A549 (cell line): ENCODE measurements at regions not wholly inside any gene's neighbourhood (a gene's known extent, or its start where the extent isn't known, plus 50 kb on each side); places are given as distances from the start of the nearest gene placed in this dataset.

Source experiments
- ATAC-seq, 2 experiments: fragments of 200-7000 bp in 1 of 2; fragments of >200 bp in 1 of 2; cut with Nextera tagmentation in 1 of 2; cut with Tn5 transposase in 1 of 2; 3 replicates each; pipeline versions ENCODE4 v1.8.0 to v1.9.1; 2018 to 2020; ENCODE audit warnings: mild to moderate bottlenecking in 1 of 2, moderate library complexity in 1 of 2
- CTCF ChIA-PET: fragments of 300-600 bp; sonication (Branson Sonifier 250); formaldehyde crosslinking; extraction: SDS; loops from one replicate; lab custom pipeline; 2021; ENCODE audit warnings: antibody characterized with exemption, inconsistent platforms; lab: Yijun Ruan, JAX
- POLR2A ChIA-PET: fragments of 350-600 bp; formaldehyde crosslinking; extraction: SDS; loops from one replicate; lab custom pipeline; 2021; ENCODE audit warnings: antibody characterized with exemption, inconsistent platforms; lab: Yijun Ruan, JAX
- DNase-seq, 2 experiments: peaks; one replicate each; pipeline versions ENCODE4 v3.0.0 to v3.0.0-alpha.2; 2011 to 2016; ENCODE audit warnings: low read depth in 1 of 2, low spot score in 1 of 2
- FAIRE-seq: peaks from 2 replicates; lab custom pipeline; 2011; peaks lifted over from hg19 to GRCh38; lab: Jason Lieb, UNC
- H3K27ac ChIP-seq, 2 experiments: fragments of >200 bp; sonication (Bioruptor Twin); formaldehyde crosslinking; 3 replicates each; pipeline ENCODE4 v1.5.1; 2016 to 2017
- H3K4me1 ChIP-seq: fragments of >200 bp; sonication (Bioruptor Twin); formaldehyde crosslinking; 3 replicates; pipeline ENCODE4 v1.6.1; 2016
- H3K4me2 ChIP-seq: fragments of >200 bp; sonication (Bioruptor Twin); formaldehyde crosslinking; 3 replicates; pipeline ENCODE4 v1.6.1; 2016
- H3K4me3 ChIP-seq: fragments of >200 bp; sonication (Bioruptor Twin); formaldehyde crosslinking; 3 replicates; pipeline ENCODE4 v1.5.1; 2016
- H3K9me3 ChIP-seq: fragments of >200 bp; sonication (Bioruptor Twin); formaldehyde crosslinking; 3 replicates; pipeline ENCODE4 v1.6.1; 2016
- BHLHE40 ChIP-seq: IDR thresholded peaks from 2 replicates; pipeline ENCODE4 v1.6.1; 2012; ENCODE audit warnings: low read depth, low read length, inconsistent platforms
- CHD4 ChIP-seq: fragments of 200-600 bp; sonication (generic); IDR thresholded peaks from 2 replicates; pipeline ENCODE4 v1.6.1; 2016; ENCODE audit warnings: antibody characterized with exemption, mild to moderate bottlenecking, borderline replicate concordance
- FOXS1 ChIP-seq: fragments of 250-450 bp; sonication (Bioruptor Pico); IDR thresholded peaks from 2 replicates; pipeline ENCODE4 v1.5.0; 2020; ENCODE audit warnings: mild to moderate bottlenecking, moderate library complexity
- HOXA7 ChIP-seq: fragments of 250-450 bp; sonication (Bioruptor Pico); IDR thresholded peaks from 2 replicates; pipeline ENCODE4 v1.5.0; 2020; ENCODE audit warnings: mild to moderate bottlenecking, moderate library complexity
- HOXB13 ChIP-seq: fragments of 250-450 bp; sonication (Bioruptor Pico); IDR thresholded peaks from 2 replicates; pipeline ENCODE4 v1.5.0; 2020; ENCODE audit warnings: low read depth, mild to moderate bottlenecking, moderate library complexity
- HOXB5 ChIP-seq: fragments of 250-450 bp; sonication (Bioruptor Pico); IDR thresholded peaks from 2 replicates; pipeline ENCODE4 v1.5.0; 2020; ENCODE audit warnings: mild to moderate bottlenecking, moderate library complexity
- KDM1A ChIP-seq: fragments of 200-600 bp; sonication (generic); IDR thresholded peaks from 2 replicates; pipeline ENCODE4 v1.6.1; 2016; ENCODE audit warnings: low read depth, mild to moderate bottlenecking
- MAX ChIP-seq: IDR thresholded peaks from 2 replicates; pipeline ENCODE4 v1.6.1; 2012
- MAZ ChIP-seq: fragments of 150-350 bp; IDR thresholded peaks from 2 replicates; pipeline ENCODE4 v1.6.1; 2014; ENCODE audit warnings: antibody characterized with exemption, low read depth, low read length, borderline replicate concordance
- NPAS2 ChIP-seq: fragments of 250-450 bp; sonication (Bioruptor Pico); IDR thresholded peaks from 2 replicates; pipeline ENCODE4 v1.8.0; 2022; ENCODE audit warnings: mild to moderate bottlenecking, moderate library complexity, borderline replicate concordance
- PHF8 ChIP-seq: fragments of 200-600 bp; sonication (generic); IDR thresholded peaks from 2 replicates; pipeline ENCODE4 v1.6.1; 2016; ENCODE audit warnings: low read depth, mild to moderate bottlenecking, antibody characterized with exemption, moderate library complexity, borderline replicate concordance
- POLR2A ChIP-seq: IDR thresholded peaks from 2 replicates; pipeline ENCODE4 v1.6.1; 2012; ENCODE audit warnings: mild to moderate bottlenecking, low read length
- POLR2AphosphoS2 ChIP-seq: conservative IDR thresholded peaks from 2 replicates; pipeline ENCODE4 v1.6.1; 2012; ENCODE audit warnings: low read length, improper control_type of control experiment, inconsistent platforms
- RAD21 ChIP-seq, 2 experiments: fragments of >200 bp in 1 of 2; sonication (Bioruptor Twin) in 1 of 2; formaldehyde crosslinking in 1 of 2; IDR thresholded peaks in 1 of 2; conservative IDR thresholded peaks in 1 of 2; 2 replicates in 1 of 2; 3 replicates in 1 of 2; pipeline ENCODE4 v1.6.1; 2012 to 2018; ENCODE audit warnings: inconsistent platforms in 1 of 2
- SREBF2 ChIP-seq: fragments of 450-650 bp; IDR thresholded peaks from 2 replicates; pipeline ENCODE4 v1.6.1; 2014; ENCODE audit warnings: mild to moderate bottlenecking, moderate library complexity
- TFCP2L1 ChIP-seq: fragments of 250-450 bp; sonication (Bioruptor Pico); IDR thresholded peaks from 2 replicates; pipeline ENCODE4 v1.5.0; 2021; ENCODE audit warnings: mild to moderate bottlenecking
- TP53 ChIP-seq: fragments of 250-450 bp; sonication (Bioruptor Pico); IDR thresholded peaks from 2 replicates; pipeline ENCODE4 v1.5.0; 2021; ENCODE audit warnings: mild to moderate bottlenecking, moderate library complexity
- ZC3H11A ChIP-seq: fragments of 450-650 bp; IDR thresholded peaks from 2 replicates; pipeline ENCODE4 v1.6.1; 2014; ENCODE audit warnings: antibody characterized with exemption, mild to moderate bottlenecking
- ZNF302 ChIP-seq: fragments of 250-450 bp; sonication (Bioruptor Pico); IDR thresholded peaks from 2 replicates; pipeline ENCODE4 v1.9.0; 2021; ENCODE audit warnings: inconsistent platforms, mild to moderate bottlenecking, moderate library complexity
- ZSCAN20 ChIP-seq: fragments of 250-450 bp; sonication (Bioruptor Pico); IDR thresholded peaks from 2 replicates; pipeline ENCODE4 v1.8.0; 2022; ENCODE audit warnings: mild to moderate bottlenecking, moderate library complexity
- WGBS: methylation state at CpG from one replicate; pipeline ENCODE4 v1.1.6; 2017; ENCODE audit errors: missing lambda C conversion rate; 5-methylcytosine and 5-hydroxymethylcytosine counted together
- TF ChIP-seq, protein P1 (sequence below): fragments of 450-650 bp; IDR thresholded peaks from 2 replicates; pipeline ENCODE4 v1.6.1; 2014; ENCODE audit warnings: antibody characterized with exemption
- TF ChIP-seq, protein P2 (sequence below): IDR thresholded peaks from 2 replicates; pipeline ENCODE4 v1.6.1; 2012

DNA sequence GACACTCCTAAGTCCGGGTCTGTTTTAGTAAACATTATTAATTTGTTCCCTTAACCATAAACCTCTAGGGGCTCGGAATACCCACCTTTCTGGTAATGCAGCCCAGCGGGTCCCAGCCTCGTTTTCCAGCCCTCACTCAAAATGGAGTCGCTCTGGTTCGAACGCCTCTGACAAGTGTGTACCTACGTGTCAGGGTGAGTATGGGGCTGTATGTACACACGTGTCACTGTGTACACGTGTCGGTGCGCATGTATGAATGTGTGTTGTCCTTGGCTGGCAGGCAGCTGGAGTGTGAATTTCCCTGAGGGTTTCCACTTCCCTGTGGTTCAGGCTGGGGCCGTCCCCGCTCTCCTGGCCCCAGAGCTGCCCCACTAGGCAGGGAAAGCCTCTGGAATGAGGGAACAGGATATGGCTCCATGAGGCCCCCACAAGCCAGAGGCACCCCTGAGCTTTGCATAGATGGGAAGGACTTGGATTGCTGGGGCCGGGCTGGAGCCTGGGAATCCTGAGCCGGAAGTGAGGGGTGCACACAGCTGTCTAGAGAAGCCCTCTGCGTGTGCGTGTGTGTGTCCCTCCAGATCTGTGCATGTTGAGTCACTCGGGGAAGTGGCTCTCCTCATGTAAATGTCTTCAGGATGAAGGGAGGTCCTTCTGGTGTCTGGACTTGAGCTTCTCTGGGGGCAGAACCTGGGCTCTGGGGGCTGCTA lies 160.8 kb upstream of the IER5L start (continued):
- TF ChIP-seq PHF8 (no peak), ZC3H11A (no peak), POLR2A (no peak), RAD21 (conservative IDR thresholded peaks at IDR 0.05 in 1 of 2, IDR thresholded peaks at IDR 0.05 in 1 of 2) (no peak), KDM1A (no peak), ZNF302 (CRISPR knock-in tag) (peak; percentile 14; the same call in 1 of the 2 replicates), HOXB5 (CRISPR knock-in tag) (peak; percentile 55; the same call in 1 of the 2 replicates)
- TF ChIP-seq, protein P1, sequence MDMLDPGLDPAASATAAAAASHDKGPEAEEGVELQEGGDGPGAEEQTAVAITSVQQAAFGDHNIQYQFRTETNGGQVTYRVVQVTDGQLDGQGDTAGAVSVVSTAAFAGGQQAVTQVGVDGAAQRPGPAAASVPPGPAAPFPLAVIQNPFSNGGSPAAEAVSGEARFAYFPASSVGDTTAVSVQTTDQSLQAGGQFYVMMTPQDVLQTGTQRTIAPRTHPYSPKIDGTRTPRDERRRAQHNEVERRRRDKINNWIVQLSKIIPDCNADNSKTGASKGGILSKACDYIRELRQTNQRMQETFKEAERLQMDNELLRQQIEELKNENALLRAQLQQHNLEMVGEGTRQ, result no peak

GRCh38 chr9:129337336-129338140 lies 159.5 kb upstream of the IER5L start:
- DNase-seq (no peak), FAIRE-seq (no peak), ATAC-seq (no peak)
- CTCF ChIA-PET, result interaction anchor here (1.6 kb wide), 1 partner anchor 198 kb away, joined by 4 read pairs; no protein-coding TSS in a partner anchor
- Histone ChIP-seq H3K4me1 (peaks cover 55% of the 10 kb centered on the region), H3K27ac (peak overlapping the region; percentile 99 to 100), H3K4me3 (no peak overlapping the region), H3K4me2 (no peak overlapping the region), H3K9me3 (no peaks in the 10 kb centered on the region)
- 89% methylated on average over 24 of the region's 27 CpGs for WGBS
- no peak for TF ChIP-seq MAZ
- TF ChIP-seq HOXA7 (CRISPR knock-in tag), result no peak
- no peak for TF ChIP-seq BHLHE40
- TF ChIP-seq POLR2AphosphoS2, result no peak
- TF ChIP-seq CHD4, result no peak
- no peak for TF ChIP-seq NPAS2 (CRISPR knock-in tag)
- TF ChIP-seq FOXS1 (CRISPR knock-in tag), result no peak
- TF ChIP-seq HOXB13, result no peak
- no peak for TF ChIP-seq TP53 (CRISPR knock-in tag)
- TF ChIP-seq MAX, result no peak
- no peak for TF ChIP-seq ZSCAN20 (CRISPR knock-in tag)
- no peak for TF ChIP-seq ZNF302 (CRISPR knock-in tag)
- TF ChIP-seq, protein P2, sequence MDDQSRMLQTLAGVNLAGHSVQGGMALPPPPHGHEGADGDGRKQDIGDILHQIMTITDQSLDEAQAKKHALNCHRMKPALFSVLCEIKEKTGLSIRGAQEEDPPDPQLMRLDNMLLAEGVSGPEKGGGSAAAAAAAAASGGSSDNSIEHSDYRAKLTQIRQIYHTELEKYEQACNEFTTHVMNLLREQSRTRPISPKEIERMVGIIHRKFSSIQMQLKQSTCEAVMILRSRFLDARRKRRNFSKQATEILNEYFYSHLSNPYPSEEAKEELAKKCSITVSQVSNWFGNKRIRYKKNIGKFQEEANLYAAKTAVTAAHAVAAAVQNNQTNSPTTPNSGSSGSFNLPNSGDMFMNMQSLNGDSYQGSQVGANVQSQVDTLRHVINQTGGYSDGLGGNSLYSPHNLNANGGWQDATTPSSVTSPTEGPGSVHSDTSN, result no peak
- no peak for TF ChIP-seq SREBF2
- POLR2A ChIA-PET, result no interaction called here

DNA sequence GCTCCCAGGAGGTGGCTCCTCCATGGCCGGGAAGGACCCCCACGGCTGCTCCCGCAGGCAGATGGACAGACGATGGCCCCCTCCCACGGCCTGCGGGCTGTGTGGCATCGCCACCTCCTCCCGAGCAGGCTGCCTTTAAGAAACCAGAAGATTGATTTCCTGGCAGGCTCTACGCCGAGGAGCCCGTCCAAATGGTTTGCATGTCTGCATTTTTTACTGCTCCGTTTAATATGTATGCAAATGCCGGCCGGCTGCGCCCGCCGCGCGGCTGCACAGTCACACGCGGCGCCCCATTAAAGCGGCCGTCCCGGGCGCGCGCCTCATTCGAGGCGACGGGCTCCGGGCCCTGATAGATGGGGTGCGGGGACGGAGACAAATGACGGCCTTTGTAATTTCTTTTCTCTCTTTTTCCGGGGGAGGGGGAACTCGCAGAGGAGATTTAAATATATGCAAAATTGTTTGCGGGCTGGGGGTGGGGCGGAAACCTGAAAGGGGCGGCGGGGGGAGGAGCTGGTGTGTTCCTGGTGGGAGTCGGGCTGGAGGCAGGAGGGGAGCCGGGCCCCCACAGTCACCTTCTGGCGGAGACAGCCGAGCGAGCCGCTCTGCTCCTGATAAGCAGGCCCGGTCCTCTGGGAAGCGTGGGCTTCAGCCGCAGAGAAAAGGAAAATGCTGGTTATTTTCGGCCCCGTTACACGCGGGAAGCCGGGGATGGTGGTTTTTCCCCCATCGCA lies 158.7 kb upstream of the IER5L start:
- H3K4me1 ChIP-seq, result peaks cover 60% of the 10 kb centered on the region
- TF ChIP-seq TFCP2L1 (CRISPR knock-in tag), result no peak
- TF ChIP-seq, all 56 proteins: peak for 0
- H3K4me2 ChIP-seq, result no peak overlapping the region

More for the DNA sequence above, 158.7 kb upstream of the IER5L start:
- 93% methylated on average over 52 of the region's 56 CpGs for WGBS
- peak overlapping the region; percentile 99 to 100 for H3K27ac ChIP-seq
- H3K9me3 ChIP-seq, result no peaks in the 10 kb centered on the region
- ChIA-PET POLR2A (no interaction called here), CTCF (no interaction called here)
- no peak overlapping the region for H3K4me3 ChIP-seq
- no peak for ATAC-seq
- no peak for DNase-seq
- FAIRE-seq, result no peak
